Stimulated activated CD4-positive, alpha-beta T cell treated with anti-CD3 and anti-CD28 coated beads, Interleukin-4, amount 100 ng/mL, for 4 hours (primary cell): ENCODE measurements at regions not wholly inside any gene's neighbourhood (a gene's known extent, or its start where the extent isn't known, plus 50 kb on each side); places are given as distances from the start of the nearest gene placed in this dataset.
"Not testable (repeated sequence)": the region's sequence is repeated elsewhere in the genome, so short reads cannot be mapped to it uniquely, and the experiment has no call there.

ENCODE experiments used
- DNase-seq, 2 experiments: peaks; one replicate each; pipeline ENCODE4 v3.0.0-alpha.2; 2020

- DNase-seq, result not testable (repeated sequence)
Measured at GRCh38 chr5:71822065-71822464, 103.0 kb downstream of the CARTPT start.

GRCh38 chr5:71825992-71826391 lies 106.9 kb downstream of the CARTPT start:
- no peak for DNase-seq

GRCh38 chr5:71828291-71829040 lies 109.4 kb downstream of the CARTPT start:
- DNase-seq, result no peak

- DNase-seq, result no peak
Measured at GRCh38 chr5:71829206-71829605, 110.1 kb downstream of the CARTPT start.

- no peak for DNase-seq
Measured at GRCh38 chr5:71830681-71831539, 111.8 kb downstream of the CARTPT start.

- no peak for DNase-seq
Measured at GRCh38 chr5:71832812-71833715, 114.0 kb downstream of the CARTPT start.

- no peak for DNase-seq
Measured at GRCh38 chr5:71834601-71835000, 115.5 kb downstream of the CARTPT start.

- no peak for DNase-seq
Measured at GRCh38 chr5:71836084-71836483, 117.0 kb downstream of the CARTPT start.

GRCh38 chr5:71836559-71837112 lies 117.6 kb downstream of the CARTPT start:
- no peak for DNase-seq

GRCh38 chr5:71838286-71838685 lies 119.2 kb downstream of the CARTPT start:
- no peak for DNase-seq

- DNase-seq, result no peak
Measured at GRCh38 chr5:71839096-71839884, 120.2 kb downstream of the CARTPT start.

GRCh38 chr5:71841107-71841506 lies 122.0 kb downstream of the CARTPT start:
- DNase-seq, result no peak

GRCh38 chr5:71843111-71843510 lies 124.0 kb downstream of the CARTPT start:
- no peak for DNase-seq

- no peak for DNase-seq
Measured at GRCh38 chr5:71844862-71845261, 125.8 kb downstream of the CARTPT start.

GRCh38 chr5:71859515-71859914 lies 140.4 kb downstream of the CARTPT start:
- no peak for DNase-seq

- no peak for DNase-seq
Measured at GRCh38 chr5:71860048-71860447, 141.0 kb downstream of the CARTPT start.

GRCh38 chr5:71861682-71862081 lies 142.6 kb downstream of the CARTPT start:
- DNase-seq, result no peak

- no peak for DNase-seq
Measured at GRCh38 chr5:71862087-71862486, 143.0 kb downstream of the CARTPT start.

- DNase-seq, result no peak
Measured at GRCh38 chr5:71862507-71863060, 143.5 kb downstream of the CARTPT start.

GRCh38 chr5:71864730-71865601 lies 145.9 kb downstream of the CARTPT start:
- no peak for DNase-seq
